Epithelial cell of esophagus (primary cell): ENCODE measurements at regions not wholly inside any gene's neighbourhood (a gene's known extent, or its start where the extent isn't known, plus 50 kb on each side); places are given as distances from the start of the nearest gene placed in this dataset.

Source experiments
- DNase-seq: peaks from one replicate; pipeline ENCODE4 v3.0.0; 2010; ENCODE audit warnings: low read depth
- H3K4me3 ChIP-seq: 2 replicates; pipeline ENCODE4 v1.5.1; 2011; ENCODE audit warnings: mild to moderate bottlenecking, low read length, control low read depth
- TF ChIP-seq, protein P1 (sequence below): IDR thresholded peaks from 2 replicates; pipeline ENCODE4 v1.5.1; 2011; ENCODE audit warnings: low read depth, mild to moderate bottlenecking, low read length, control low read depth, inconsistent platforms; ENCODE audit not compliant: insufficient read depth; ENCODE audit errors: missing control alignments

GRCh38 chr5:92505925-92506324, 1075.1 kb downstream of the NR2F1-AS1 start:
- no peak overlapping the region for H3K4me3 ChIP-seq

GRCh38 chr5:92505145-92505544, 1075.9 kb downstream of the NR2F1-AS1 start:
- TF ChIP-seq, protein P1, sequence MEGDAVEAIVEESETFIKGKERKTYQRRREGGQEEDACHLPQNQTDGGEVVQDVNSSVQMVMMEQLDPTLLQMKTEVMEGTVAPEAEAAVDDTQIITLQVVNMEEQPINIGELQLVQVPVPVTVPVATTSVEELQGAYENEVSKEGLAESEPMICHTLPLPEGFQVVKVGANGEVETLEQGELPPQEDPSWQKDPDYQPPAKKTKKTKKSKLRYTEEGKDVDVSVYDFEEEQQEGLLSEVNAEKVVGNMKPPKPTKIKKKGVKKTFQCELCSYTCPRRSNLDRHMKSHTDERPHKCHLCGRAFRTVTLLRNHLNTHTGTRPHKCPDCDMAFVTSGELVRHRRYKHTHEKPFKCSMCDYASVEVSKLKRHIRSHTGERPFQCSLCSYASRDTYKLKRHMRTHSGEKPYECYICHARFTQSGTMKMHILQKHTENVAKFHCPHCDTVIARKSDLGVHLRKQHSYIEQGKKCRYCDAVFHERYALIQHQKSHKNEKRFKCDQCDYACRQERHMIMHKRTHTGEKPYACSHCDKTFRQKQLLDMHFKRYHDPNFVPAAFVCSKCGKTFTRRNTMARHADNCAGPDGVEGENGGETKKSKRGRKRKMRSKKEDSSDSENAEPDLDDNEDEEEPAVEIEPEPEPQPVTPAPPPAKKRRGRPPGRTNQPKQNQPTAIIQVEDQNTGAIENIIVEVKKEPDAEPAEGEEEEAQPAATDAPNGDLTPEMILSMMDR: no peak
- H3K4me3 ChIP-seq: no peak overlapping the region
- DNase-seq: peak; percentile 2

More at GRCh38 chr5:92505925-92506324, 1075.1 kb downstream of the NR2F1-AS1 start:
- TF ChIP-seq, protein P1: no peak
- peak; percentile 3 for DNase-seq

- TF ChIP-seq, protein P1: peak; percentile 10
- no peak overlapping the region for H3K4me3 ChIP-seq
- peak; percentile 59 for DNase-seq
These were observed 1076.7 kb downstream of the NR2F1-AS1 start for GRCh38 chr5:92504346-92504745.

DNA sequence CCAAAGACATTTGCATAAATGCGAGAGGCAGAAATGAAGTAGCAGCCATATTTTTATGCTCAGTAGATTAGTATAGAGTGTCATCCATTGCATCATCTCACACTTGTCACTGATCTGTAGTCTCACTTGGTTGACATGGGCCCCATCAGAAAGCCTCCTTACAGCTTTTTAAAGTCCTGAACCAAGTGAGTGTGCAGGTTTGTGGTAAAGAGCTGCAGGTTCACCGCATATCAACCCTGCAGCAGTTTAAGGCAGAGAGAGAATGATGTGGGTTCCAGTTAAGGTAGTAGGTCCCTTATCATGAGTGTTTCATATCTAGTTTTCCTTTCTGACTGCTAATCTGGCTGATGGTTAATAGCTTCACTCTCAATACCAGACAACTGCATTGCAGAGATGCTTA, 1080.3 kb downstream of the NR2F1-AS1 start:
- DNase-seq: no peak
- no peak overlapping the region for H3K4me3 ChIP-seq
- TF ChIP-seq, protein P1: no peak

DNA sequence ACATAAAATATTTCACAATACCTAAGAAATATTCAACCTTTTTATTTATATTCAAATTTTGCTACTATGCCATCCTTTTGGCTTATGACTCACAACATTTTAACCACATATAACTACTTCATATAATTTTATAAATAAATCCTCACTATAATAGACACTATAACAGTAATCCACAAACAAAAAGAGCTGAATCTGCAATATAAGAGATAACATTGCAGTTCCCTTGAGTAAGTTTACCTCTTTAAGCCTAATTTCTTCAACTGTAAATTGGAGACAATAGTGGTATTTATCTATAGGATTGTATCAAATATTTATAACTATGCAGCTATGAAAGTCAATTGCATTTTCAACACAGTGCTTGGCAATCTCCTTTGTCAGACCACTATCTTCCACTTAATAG, 1084.5 kb downstream of the NR2F1-AS1 start:
- TF ChIP-seq, protein P1: no peak
- no peak overlapping the region for H3K4me3 ChIP-seq
- no peak for DNase-seq

DNA sequence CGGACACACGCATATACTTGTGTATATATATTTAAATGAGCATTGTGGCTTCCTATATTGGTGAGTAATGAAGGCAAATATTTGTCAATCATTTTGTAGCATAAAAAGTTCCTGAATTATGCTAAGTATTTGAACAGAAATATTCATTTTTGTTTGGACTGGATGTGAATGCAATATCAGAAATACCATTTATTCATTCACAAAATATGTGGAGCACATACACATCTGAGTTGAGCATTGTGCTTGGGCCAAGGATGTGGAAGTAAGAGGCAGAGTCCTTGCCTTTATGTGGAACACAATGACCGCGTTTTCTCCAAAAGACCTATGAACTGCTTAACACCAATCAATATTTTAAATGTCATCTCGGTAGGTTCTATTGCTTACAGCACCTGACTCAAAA, 1086.5 kb downstream of the NR2F1-AS1 start:
- no peak for DNase-seq
- TF ChIP-seq, protein P1: no peak
- H3K4me3 ChIP-seq: no peak overlapping the region

DNA sequence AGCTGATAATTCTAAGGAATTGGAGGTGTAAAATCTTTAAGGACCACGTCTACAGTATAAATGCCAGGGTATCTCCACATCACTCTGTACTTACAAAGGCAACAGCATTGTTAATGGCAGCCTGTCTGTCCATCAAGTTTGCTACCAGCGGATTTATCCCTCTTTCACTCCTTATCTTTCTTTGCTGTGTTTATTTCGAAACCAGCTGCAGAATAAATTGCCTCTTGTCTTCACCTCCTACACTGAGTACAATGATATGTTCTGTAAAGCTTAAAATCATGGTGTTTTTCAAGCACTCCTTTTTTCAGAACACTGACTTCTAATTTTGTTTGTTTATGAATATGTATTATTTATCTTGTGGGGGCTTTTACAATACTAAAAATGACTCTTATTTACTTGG, 1088.1 kb downstream of the NR2F1-AS1 start:
- TF ChIP-seq, protein P1: no peak
- DNase-seq: no peak
- no peak overlapping the region for H3K4me3 ChIP-seq
